Ascending aorta (tissue), 2 donors: ENCODE measurements at regions not wholly inside any gene's neighbourhood (a gene's known extent, or its start where the extent isn't known, plus 50 kb on each side); places are given as distances from the start of the nearest gene placed in this dataset.

ENCODE experiments used
- DNase-seq, 2 donors: peaks; one replicate each; pipeline ENCODE4 v3.0.0-alpha.2; 2019; ENCODE audit warnings: low spot score in 2 of 2
- H3K27ac ChIP-seq, 2 donors: fragments of 200-600 bp; sonication (generic); one replicate each; pipeline ENCODE4 v1.5.1; 2016 to 2017; ENCODE audit warnings: mild to moderate bottlenecking in 1 of 2
- H3K27me3 ChIP-seq: fragments of 200-600 bp; sonication (generic); one replicate; pipeline ENCODE4 v1.5.1; 2017
- H3K36me3 ChIP-seq, 2 donors: fragments of 200-600 bp; sonication (generic); one replicate each; pipeline ENCODE4 v1.5.1; 2016
- H3K4me1 ChIP-seq, 2 donors: fragments of 200-600 bp; sonication (generic); one replicate each; pipeline ENCODE4 v1.5.1; 2016 to 2017; ENCODE audit warnings: mild to moderate bottlenecking in 1 of 2
- H3K4me3 ChIP-seq, 2 donors: fragments of 200-600 bp; sonication (generic); one replicate each; pipeline ENCODE4 v1.5.1; 2016 to 2017; ENCODE audit warnings: mild to moderate bottlenecking in 1 of 2
- H3K9me3 ChIP-seq, 2 donors: fragments of 200-600 bp; sonication (generic); one replicate each; pipeline ENCODE4 v1.5.1; 2016
- intact Hi-C: fragments of 100-400 bp; cut with DNase I; formaldehyde crosslinking; loops from one replicate; pipeline ENCODE4 v1.15.1; 2023
- TF ChIP-seq, protein P1 (sequence below), 3 experiments: fragments of 200-600 bp in 2 of 3; fragments of 450-650 bp in 1 of 3; sonication (generic) in 2 of 3; IDR thresholded peaks; one replicate each; pipeline ENCODE4 v1.5.1; 2016 to 2019; ENCODE audit warnings: antibody characterized with exemption in 3 of 3, mild to moderate bottlenecking in 1 of 3, moderate library complexity in 1 of 3

DNA sequence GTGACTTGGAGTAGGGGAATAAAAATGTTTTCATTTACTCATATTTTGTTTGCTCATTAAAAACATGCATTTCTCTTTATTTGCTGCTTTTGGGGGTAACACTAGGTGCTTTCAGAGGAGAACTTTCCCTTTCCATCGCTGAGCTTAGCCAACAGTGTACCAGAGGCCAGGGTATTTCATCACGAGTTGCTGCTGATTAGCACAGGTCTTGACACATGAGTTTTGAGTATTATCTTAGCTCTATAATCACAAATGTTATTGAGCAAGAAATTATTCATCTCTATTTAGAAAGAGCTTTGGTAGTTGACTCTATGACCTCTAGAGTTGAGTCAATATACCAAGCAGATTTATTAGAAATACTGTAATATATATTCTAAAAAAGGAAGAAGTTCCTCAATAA is 375.9 kb downstream of the NXPH1 start:
- intact Hi-C loops = no loop called here
- no peak overlapping the region for H3K27ac ChIP-seq
- H3K4me3 ChIP-seq = no peak overlapping the region
- no peaks in the 10 kb centered on the region for H3K9me3 ChIP-seq
- H3K27me3 ChIP-seq = no peaks in the 10 kb centered on the region
- no peak for DNase-seq
- H3K36me3 ChIP-seq = no peaks in the 10 kb centered on the region
- TF ChIP-seq, protein P1, sequence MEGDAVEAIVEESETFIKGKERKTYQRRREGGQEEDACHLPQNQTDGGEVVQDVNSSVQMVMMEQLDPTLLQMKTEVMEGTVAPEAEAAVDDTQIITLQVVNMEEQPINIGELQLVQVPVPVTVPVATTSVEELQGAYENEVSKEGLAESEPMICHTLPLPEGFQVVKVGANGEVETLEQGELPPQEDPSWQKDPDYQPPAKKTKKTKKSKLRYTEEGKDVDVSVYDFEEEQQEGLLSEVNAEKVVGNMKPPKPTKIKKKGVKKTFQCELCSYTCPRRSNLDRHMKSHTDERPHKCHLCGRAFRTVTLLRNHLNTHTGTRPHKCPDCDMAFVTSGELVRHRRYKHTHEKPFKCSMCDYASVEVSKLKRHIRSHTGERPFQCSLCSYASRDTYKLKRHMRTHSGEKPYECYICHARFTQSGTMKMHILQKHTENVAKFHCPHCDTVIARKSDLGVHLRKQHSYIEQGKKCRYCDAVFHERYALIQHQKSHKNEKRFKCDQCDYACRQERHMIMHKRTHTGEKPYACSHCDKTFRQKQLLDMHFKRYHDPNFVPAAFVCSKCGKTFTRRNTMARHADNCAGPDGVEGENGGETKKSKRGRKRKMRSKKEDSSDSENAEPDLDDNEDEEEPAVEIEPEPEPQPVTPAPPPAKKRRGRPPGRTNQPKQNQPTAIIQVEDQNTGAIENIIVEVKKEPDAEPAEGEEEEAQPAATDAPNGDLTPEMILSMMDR (IDR thresholded peaks at IDR 0.05) = no peak
- H3K4me1 ChIP-seq = no peaks in the 10 kb centered on the region

DNA sequence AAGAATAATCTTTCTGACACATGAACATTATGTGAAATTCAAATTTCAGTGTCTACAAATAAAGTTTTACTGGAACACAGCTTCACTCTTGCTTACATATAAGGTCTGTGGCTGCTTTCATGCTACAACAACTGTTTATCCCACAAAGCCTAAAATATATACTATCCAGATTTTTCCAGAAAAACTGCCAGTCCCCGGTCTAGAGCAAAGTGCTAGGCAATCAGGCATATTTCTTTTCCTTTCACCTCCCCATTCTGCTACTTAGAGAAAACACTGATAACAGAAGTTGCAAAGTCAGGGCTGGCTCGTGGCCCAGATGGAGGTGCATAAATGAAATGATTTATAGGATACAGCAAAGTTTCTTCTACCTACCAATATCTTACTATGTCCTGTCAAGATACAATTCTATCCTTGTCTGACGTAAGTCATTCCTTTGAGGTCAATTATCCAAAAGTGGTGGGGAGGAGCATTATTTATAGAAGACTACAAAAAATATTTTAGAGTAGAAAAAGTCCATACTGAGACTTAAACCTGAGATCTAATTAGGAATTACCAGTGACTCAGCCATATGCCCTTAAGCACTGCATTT is 384.1 kb downstream of the NXPH1 start:
- no peak overlapping the region for H3K27ac ChIP-seq
- TF ChIP-seq, protein P1 (IDR thresholded peaks at IDR 0.05) = no peak
- intact Hi-C loops = no loop called here

DNA sequence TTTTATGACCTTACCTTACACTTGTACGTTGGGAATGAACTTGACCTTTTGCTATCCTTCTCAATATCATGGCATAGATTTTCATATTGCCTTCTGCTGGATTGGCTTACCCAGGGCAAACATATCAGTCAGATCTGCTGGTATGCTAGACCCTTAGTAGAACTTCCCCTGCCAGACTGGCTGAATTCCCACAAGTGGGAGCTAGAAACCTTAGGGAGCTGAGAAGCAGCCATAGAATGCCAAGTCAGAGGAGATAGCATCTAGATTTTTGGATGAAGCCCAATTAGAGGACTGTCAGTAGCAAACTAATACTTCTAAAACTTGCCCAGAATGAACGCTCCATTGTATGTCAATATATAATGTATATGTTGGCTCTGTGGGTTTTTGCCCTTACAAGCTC is 385.0 kb downstream of the NXPH1 start:
- H3K9me3 ChIP-seq = no peaks in the 10 kb centered on the region
- H3K27ac ChIP-seq = no peak overlapping the region
- H3K4me1 ChIP-seq = no peaks in the 10 kb centered on the region
- intact Hi-C loops = no loop called here
- no peak for DNase-seq
- no peaks in the 10 kb centered on the region for H3K36me3 ChIP-seq
- no peaks in the 10 kb centered on the region for H3K27me3 ChIP-seq
- TF ChIP-seq, protein P1 (IDR thresholded peaks at IDR 0.05) = no peak
- H3K4me3 ChIP-seq = no peak overlapping the region

More for the DNA sequence above, 384.1 kb downstream of the NXPH1 start:
- Histone ChIP-seq H3K9me3 (no peaks in the 10 kb centered on the region), H3K4me3 (no peak overlapping the region), H3K36me3 (no peaks in the 10 kb centered on the region), H3K27me3 (no peaks in the 10 kb centered on the region), H3K4me1 (no peaks in the 10 kb centered on the region)
- DNase-seq = no peak

DNA sequence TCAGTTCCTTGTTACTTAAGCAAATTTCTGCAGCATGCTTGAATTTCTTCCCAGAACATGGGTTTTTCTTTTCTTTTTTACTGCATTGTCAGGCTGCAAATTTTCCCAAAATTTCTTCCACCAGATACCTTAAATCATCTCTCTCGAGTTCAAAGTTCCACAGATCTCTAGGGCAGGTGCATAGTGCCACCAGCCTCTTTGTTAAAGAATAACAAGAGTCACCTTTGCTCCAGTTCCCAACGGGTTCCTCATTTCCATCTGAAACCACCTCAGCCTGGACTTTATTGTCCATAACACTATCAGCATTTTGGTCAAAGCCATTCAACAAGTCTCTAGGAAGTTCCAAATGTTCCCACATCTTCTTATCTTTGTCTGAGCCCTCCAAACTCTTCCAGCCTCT is 389.2 kb downstream of the NXPH1 start:
- Histone ChIP-seq H3K9me3 (no peaks in the 10 kb centered on the region), H3K4me3 (no peak overlapping the region), H3K4me1 (no peaks in the 10 kb centered on the region), H3K36me3 (no peaks in the 10 kb centered on the region), H3K27me3 (no peaks in the 10 kb centered on the region), H3K27ac (no peak overlapping the region)
- intact Hi-C loops = no loop called here
- TF ChIP-seq, protein P1 (IDR thresholded peaks at IDR 0.05) = no peak
- DNase-seq = no peak

DNA sequence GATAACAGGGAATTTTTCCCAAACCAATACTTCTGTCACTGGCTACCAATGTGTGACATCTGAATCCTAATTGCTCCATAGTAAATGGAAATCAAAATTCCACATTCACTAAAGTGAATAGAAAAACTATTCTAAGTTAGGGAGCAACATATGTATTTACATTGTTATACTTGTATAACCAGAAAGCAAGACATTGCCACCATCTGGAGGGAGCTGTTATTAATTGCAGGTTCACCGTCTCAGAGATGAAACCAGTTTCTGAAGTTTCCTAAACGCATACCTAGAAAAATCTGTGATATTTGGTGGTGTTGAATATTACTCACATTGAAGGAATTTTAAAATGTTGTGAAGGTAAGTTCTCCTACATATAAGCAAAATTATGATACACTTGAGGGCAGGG is 390.1 kb downstream of the NXPH1 start:
- Histone ChIP-seq H3K27me3 (no peaks in the 10 kb centered on the region), H3K4me1 (no peaks in the 10 kb centered on the region), H3K36me3 (no peaks in the 10 kb centered on the region), H3K27ac (no peak overlapping the region), H3K4me3 (no peak overlapping the region), H3K9me3 (no peaks in the 10 kb centered on the region)
- no peak for DNase-seq
- TF ChIP-seq, protein P1 (IDR thresholded peaks at IDR 0.05) = no peak
- intact Hi-C loops = no loop called here

DNA sequence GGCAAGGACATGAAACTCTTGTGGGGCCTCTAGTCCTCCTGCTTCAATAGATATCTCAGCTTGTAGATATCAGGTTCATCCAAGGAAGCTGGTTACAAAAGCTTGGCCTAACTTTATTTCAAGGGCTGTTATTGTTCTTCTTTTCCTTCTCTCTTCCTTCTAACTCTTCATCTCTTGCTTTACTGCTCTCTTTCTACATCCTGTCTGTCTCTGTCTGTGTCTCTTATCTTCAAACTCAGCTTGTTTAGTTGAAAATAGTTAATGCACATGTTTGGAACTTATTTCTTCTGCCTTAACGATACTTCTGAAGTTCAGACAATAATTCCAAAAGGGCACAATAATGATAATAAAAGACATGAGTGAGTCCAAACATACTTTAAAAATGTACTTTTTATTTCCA is 393.9 kb downstream of the NXPH1 start:
- DNase-seq = no peak
- Histone ChIP-seq H3K4me3 (no peak overlapping the region), H3K4me1 (no peaks in the 10 kb centered on the region), H3K27me3 (no peaks in the 10 kb centered on the region), H3K36me3 (no peaks in the 10 kb centered on the region), H3K27ac (no peak overlapping the region), H3K9me3 (no peaks in the 10 kb centered on the region)
- TF ChIP-seq, protein P1 (IDR thresholded peaks at IDR 0.05) = no peak
- intact Hi-C loops = no loop called here
